ENCODE measurements at regions not wholly inside any gene's neighbourhood (a gene's known extent, or its start where the extent isn't known, plus 50 kb on each side); places are given as distances from the start of the nearest gene placed in this dataset.
"Not testable (repeated sequence)": the region's sequence is repeated elsewhere in the genome, so short reads cannot be mapped to it uniquely, and the experiment has no call there.

DNA sequence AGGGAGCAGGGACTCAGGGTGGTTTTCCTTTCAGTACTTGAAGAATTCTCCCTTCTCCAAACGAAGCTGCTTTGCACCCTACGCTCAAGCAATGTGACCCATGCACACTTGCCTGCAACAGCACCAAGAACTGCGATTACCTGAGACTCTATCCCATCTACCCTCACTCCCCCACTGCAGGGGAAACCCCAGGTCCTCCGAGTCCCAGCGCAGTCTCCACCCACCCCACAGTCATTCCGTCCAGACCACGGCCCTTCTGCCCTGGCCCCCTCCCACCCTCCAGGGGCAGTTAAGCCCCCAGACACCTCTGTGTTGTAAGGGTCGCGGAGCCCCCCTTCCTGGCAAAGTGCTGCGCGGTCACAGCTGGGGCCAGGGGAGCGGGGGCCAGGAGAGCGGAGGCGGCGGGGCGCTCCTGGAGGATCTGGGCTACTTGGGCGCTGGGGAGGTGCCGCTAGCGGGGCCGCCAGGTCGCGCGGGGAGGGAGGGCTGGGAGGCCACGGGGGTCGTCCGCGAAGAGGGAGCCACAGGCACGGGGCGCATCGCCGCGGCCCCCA lies 59.9 kb upstream of the MSMB start:
- TF ChIP-seq, protein P1, sequence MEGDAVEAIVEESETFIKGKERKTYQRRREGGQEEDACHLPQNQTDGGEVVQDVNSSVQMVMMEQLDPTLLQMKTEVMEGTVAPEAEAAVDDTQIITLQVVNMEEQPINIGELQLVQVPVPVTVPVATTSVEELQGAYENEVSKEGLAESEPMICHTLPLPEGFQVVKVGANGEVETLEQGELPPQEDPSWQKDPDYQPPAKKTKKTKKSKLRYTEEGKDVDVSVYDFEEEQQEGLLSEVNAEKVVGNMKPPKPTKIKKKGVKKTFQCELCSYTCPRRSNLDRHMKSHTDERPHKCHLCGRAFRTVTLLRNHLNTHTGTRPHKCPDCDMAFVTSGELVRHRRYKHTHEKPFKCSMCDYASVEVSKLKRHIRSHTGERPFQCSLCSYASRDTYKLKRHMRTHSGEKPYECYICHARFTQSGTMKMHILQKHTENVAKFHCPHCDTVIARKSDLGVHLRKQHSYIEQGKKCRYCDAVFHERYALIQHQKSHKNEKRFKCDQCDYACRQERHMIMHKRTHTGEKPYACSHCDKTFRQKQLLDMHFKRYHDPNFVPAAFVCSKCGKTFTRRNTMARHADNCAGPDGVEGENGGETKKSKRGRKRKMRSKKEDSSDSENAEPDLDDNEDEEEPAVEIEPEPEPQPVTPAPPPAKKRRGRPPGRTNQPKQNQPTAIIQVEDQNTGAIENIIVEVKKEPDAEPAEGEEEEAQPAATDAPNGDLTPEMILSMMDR (IDR thresholded peaks at IDR 0.05; ENCODE audit: low read length): not testable (repeated sequence)
- TF ChIP-seq EZH2 (optimal IDR thresholded peaks at IDR 0.05; ENCODE audit: low read depth, low read length); EZH2phosphoT487 (IDR thresholded peaks at IDR 0.05; ENCODE audit: low read length): not testable (repeated sequence)
